H1 (cell line): ENCODE measurements at regions not wholly inside any gene's neighbourhood (a gene's known extent, or its start where the extent isn't known, plus 50 kb on each side); places are given as distances from the start of the nearest gene placed in this dataset.

Source experiments
- BCL11A ChIP-seq, 2 experiments: IDR thresholded peaks; one replicate each; pipeline ENCODE4 v1.6.1; 2011; ENCODE audit warnings: low read depth in 2 of 2, low read length in 2 of 2, mild to moderate bottlenecking in 2 of 2
- CHD1 ChIP-seq: IDR thresholded peaks from 2 replicates; pipeline ENCODE4 v1.6.1; 2012; ENCODE audit warnings: low read depth, low read length, improper control_type of control experiment
- CHD7 ChIP-seq: fragments of 300-600 bp; sonication (generic); IDR thresholded peaks from 2 replicates; pipeline ENCODE4 v1.7.1; 2012; ENCODE audit warnings: low read length, moderate library complexity, mild to moderate bottlenecking, inconsistent platforms; ENCODE audit not compliant: insufficient replicate concordance
- FOSL1 ChIP-seq: IDR thresholded peaks from 2 replicates; pipeline ENCODE4 v1.6.1; 2011; ENCODE audit warnings: mild to moderate bottlenecking, low read depth, low read length, moderate library complexity; ENCODE audit not compliant: insufficient read depth
- HDAC6 ChIP-seq: IDR thresholded peaks from one replicate; pipeline ENCODE4 v1.7.1; 2012; ENCODE audit warnings: low read depth, mild to moderate bottlenecking, inconsistent platforms, low read length, moderate library complexity
- KDM4A ChIP-seq: IDR thresholded peaks from one replicate; pipeline ENCODE4 v1.7.1; 2012; ENCODE audit warnings: low read depth, mild to moderate bottlenecking, moderate library complexity, low read length, inconsistent platforms; ENCODE audit not compliant: severe bottlenecking
- MAX ChIP-seq: IDR thresholded peaks from 2 replicates; pipeline ENCODE4 v1.6.1; 2012; ENCODE audit warnings: inconsistent platforms
- SAP30 ChIP-seq: fragments of 300-600 bp; sonication (generic); IDR thresholded peaks from 2 replicates; pipeline ENCODE4 v1.7.1; 2012; ENCODE audit warnings: low read length, moderate library complexity, mild to moderate bottlenecking, inconsistent platforms; ENCODE audit not compliant: insufficient read depth, insufficient replicate concordance
- YY1 ChIP-seq: IDR thresholded peaks from 2 replicates; pipeline ENCODE4 v1.6.1; 2011; ENCODE audit warnings: low read depth, mild to moderate bottlenecking, low read length
- ZNF274 ChIP-seq: IDR thresholded peaks from 2 replicates; pipeline ENCODE4 v1.7.0; 2012; ENCODE audit warnings: low read length, borderline replicate concordance; ENCODE audit errors: extremely low read depth

GRCh38 chr10:132996603-132997343, 54.4 kb upstream of the CFAP46 start (continued):
- TF ChIP-seq CHD7 (no peak), KDM4A (no peak), YY1 (no peak), HDAC6 (no peak), CHD1 (no peak), SAP30 (no peak), BCL11A (IDR thresholded peaks at IDR 0.05; ENCODE audit: low read depth in 2 of 2, low read length in 2 of 2) (no peak), FOSL1 (no peak), ZNF274 (no peak), MAX (no peak)
